B cell (primary cell): ENCODE measurements at regions not wholly inside any gene's neighbourhood (a gene's known extent, or its start where the extent isn't known, plus 50 kb on each side); places are given as distances from the start of the nearest gene placed in this dataset.

ENCODE experiments used
- CTCF ChIP-seq: fragments of 200-600 bp; IDR thresholded peaks from one replicate; pipeline ENCODE4 v1.8.0; 2022; ENCODE audit warnings: antibody characterized with exemption, mild to moderate bottlenecking
- EZH2 ChIP-seq: IDR thresholded peaks from 2 replicates; pipeline ENCODE4 v1.6.1; 2012; ENCODE audit warnings: borderline replicate concordance, low read depth, mild to moderate bottlenecking, moderate library complexity, low read length; ENCODE audit not compliant: insufficient read depth, poor library complexity, severe bottlenecking

- no peak for TF ChIP-seq CTCF
- TF ChIP-seq EZH2, result no peak
Measured at GRCh38 chr5:158140120-158140731, 281.3 kb upstream of the CLINT1 start.
